Forelimb muscle (tissue), 1 donor: ENCODE measurements at regions not wholly inside any gene's neighbourhood (a gene's known extent, or its start where the extent isn't known, plus 50 kb on each side); places are given as distances from the start of the nearest gene placed in this dataset.
A peak's percentile ranks its signal among the peaks of the same experiment; 100 is the strongest.

Source experiments
- DNase-seq: peaks from one replicate; pipeline ENCODE4 v3.0.0-alpha.2; 2013; ENCODE audit warnings: low read depth

DNA sequence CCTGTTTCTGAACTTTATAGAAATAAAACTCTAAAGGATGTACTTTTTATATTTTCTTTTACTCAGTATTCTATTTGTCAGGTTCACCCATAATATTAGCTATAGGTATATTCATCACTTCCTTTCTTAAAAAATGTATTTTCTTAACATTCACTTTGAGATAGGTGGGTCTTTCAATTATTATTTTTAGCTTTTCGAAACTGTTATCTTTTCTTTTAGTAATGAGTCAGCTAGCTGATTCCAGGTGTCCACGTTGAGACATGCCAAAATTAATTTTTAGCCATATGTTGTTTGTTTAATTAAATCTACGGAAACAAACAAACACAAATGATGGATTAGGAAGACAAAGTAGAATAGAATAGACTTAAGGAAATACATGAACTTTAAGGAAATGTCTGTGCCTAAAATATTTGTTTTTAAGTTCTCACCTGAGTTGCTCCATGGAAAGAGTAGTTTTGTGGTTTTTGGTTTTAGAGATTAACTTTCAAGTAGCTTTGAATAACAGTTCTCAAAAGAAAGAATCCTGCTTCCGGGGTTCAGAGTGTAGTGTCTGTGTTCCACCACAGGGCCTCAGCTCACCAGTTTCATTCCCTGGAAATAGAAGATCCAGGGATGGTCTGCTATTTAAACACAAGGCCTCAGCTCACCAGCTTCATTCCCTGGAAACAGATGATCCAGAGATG lies 435.0 kb downstream of the HAO1 start:
- no peak for DNase-seq

DNA sequence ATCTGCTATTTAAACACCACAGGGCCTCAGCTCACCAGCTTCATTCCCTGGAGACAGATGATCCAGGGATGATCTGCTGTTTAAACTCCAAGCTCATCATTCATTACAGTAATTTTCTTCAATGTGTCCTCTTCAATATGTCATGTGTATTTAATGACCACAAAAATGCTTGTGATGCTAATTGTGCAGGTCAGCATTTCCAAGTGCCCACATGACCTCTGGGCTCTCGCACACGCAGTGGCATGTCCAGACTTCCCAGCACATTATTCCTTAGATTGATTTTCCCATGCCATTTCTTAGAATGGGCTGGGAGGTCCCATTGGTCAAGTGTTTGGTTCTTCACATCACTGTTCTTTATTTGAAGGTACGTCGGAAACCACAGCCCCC lies 434.4 kb downstream of the HAO1 start:
- no peak for DNase-seq

DNA sequence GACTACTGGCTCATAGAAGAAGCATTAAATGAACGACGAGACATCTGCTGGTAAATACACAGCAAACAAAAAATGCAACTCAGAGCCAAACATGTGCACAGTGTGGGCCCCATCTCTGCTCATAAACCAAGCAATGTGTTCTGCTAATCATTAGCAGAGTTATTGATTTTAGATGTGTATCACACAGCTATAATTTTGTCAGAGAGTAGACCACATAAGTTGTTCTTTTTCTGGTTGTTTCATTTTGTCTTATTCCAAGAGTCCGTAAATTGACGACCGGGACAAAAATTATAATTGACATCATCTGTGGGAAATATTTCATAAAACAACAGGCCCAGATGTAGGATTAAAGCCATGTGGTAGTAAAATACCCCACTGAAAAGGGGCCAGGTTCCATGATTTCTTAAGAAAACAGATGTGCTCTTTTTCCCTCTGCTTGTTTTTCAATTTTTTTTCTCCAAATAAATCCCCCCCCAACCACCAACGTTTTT lies 423.6 kb downstream of the HAO1 start:
- peak; percentile 86 for DNase-seq

DNA sequence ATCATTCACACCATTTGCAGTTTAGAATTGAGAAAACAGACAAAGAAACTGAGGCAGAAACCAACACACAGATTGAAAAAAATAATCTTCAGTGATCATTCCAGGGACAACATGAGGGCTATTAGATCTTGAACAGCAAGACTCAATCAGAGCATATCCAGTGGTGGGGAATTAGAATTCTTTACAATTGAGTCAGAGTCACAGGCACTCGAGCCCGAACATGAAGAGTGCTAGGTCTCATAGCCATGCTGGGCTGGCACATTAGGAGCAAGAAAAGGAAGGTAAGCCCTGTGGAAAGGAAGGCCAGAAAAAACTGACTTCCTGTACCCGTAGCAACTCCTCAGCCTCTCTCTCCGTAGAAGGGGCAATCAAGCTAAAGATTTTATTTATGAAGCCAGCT lies 419.9 kb downstream of the HAO1 start:
- DNase-seq, result no peak

DNA sequence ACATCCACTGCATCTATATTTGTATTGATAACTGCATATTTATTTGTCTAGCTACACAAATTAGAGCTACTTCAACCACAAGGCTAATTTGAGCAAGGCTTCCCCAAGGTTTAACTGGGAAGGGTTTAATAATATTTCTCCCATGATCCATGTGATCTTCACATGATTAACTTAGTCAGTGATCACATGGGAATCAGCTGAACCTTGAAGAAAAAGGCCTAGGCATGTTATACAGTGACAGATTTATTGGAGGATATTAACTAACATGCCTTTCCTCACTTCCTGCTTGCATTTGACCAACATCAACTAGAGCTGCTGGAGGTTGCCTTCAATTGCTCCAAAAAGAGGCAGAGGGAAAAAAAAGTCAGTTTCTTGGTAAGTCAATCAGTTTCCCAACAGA lies 417.0 kb downstream of the HAO1 start:
- DNase-seq, result no peak

DNA sequence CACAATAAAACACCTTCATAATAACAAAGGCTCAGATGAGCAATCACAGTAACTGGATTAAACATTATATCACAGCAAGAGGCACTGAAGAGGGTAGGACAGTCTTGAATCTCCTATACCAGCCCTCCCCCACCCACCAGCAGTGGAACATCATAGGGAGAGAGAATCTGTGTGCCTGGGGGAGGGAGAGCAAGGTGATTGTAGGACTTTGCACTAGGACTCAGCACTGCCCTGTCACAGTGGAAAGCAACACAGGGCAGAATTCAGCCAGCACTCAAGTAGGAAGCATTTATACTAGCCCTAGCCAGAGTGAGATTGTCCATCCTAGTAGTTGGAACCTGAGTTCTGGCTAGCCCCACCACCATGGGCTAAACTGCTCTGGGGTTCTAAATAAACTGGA lies 400.2 kb downstream of the HAO1 start:
- DNase-seq, result no peak

DNA sequence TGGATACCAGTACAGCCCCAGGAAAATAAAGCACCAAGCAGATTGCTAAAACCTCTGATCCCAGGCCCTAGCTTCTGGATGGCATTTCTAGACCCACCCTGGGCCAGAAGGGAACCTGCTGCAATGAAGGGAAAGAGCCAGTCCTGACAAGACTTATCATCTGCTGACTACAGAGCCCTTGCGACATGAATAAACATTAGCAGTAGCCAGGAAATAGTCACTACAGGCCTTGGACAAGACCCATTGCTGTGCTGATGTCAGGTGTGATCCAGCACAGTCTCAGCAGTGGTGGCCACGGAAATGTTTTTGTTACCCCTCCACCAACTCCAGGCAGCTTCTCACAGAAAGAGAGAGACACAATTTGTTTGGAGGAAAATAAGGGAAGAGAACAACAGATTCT lies 399.3 kb downstream of the HAO1 start:
- no peak for DNase-seq

DNA sequence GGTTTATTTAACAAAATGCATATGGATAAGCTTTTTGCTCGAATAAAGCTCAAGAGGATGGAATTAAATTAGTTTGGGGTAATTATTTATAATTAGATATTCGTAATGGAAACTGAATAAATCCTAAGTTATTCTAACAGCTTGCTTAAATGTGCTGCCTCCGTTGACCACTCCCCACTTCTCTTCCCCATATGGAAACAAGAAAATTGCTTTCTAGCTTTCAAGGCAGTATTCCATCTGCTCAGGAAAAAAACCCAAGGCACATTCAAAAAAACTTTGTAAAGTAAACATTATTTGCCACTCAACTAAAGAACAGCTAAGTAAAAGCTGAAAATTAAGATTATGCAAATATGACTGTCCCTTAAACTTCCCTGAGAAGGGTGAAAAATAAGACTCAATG lies 369.2 kb downstream of the HAO1 start:
- DNase-seq, result no peak

DNA sequence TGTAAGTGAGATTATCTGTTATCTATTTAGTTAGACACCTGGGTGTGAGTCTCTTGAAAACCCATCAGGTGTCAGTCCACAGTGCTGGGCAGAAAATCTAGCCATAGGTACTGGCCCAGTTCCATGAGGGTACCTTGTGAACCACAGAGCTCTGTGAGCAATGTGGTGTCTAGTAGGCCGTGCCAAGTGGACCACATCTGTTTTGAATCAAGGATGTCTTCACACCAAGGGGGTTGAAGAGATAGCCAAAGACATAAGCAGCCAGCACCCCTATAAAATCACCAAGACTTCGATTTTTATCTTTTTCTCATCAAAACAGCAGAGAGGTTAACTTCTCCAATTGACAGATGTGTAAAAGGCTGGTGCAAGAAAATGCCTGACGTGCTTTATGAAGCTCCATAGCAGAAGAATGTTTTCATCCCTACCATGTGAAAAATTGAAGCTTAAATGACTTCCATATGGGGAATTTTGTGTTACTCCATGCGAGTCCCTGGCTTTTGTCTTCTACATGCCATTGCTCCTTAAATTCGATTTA lies 368.7 kb downstream of the HAO1 start:
- no peak for DNase-seq

DNA sequence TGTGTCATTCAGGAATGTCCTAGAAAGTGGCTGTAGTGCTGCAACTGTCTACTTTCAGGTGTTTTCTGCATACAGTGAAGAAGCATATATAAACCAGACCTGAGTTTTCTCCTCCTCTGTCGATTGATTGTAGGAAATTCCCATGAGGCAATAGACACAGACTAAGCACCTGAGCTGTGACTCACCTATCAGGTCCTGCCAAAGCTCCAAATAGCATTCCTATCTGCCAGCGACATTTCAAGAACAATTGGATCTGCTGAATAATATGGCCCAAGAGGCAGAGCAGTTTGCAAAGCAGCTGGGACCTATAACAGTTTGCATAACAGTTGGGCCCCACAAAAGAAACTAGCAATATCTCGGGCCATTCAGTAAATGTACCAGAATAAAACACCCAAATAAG lies 360.4 kb downstream of the HAO1 start:
- DNase-seq, result no peak

DNA sequence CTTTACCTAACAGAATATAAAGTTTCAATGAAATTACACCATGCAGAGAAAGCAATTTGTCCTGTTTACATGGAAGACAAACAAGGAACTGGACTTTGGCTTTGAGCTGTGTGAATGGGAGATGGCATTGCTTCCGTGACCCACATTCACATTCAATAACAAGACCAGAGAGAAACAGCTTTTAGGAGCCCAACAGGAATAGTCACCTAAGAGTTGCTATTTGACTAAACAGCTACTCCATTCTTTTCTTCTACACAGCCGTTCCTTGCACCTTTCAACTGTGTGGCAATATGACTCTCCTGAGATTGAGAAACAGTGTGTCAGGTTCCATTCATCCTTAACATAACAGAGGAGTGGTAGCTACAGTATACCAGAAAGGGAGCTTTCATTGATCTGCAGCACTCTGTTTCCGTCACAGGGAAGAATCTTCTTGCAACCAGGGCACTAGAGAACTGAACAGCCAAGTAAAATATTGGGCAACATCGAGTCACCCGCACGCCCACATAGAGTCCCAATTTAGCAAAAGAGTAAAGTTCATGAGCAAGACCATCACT lies 355.1 kb downstream of the HAO1 start:
- DNase-seq, result no peak

DNA sequence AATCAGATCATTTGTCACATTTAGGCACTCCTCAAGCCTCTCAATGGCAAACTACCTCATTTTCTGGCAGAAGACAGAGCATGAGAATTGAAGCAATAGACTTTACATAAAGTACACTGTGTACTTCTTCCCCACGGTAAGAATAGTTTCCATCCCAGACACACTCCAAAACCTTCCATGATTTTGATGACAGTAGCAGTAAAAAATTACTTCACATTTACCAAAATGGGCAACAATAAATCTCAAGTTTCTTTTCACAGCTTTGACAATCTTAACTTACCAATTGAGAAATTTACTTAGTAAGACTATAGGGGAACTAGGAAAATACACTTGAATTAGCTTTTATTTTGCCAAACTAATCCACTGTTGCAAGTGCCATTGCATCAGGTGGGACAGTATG lies 353.8 kb downstream of the HAO1 start:
- no peak for DNase-seq

DNA sequence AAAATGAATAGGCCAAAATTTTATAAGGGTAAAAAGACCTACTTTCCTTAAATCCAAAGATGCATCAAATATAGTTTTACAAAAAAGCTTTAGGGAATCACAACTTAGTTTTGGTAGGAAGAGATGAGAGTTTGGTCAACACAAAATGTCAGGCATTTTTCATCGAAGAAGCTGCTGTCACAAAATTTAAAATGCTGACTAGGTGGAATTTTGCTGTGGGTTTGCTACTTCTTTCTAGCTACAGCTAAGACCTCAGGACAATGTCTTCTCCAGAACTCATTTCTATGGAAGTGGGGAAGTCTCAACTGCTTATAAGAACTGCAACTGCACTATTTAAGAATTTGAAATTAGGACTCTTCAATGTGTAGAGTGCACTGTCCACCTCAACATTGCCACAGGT lies 351.1 kb downstream of the HAO1 start:
- no peak for DNase-seq

DNA sequence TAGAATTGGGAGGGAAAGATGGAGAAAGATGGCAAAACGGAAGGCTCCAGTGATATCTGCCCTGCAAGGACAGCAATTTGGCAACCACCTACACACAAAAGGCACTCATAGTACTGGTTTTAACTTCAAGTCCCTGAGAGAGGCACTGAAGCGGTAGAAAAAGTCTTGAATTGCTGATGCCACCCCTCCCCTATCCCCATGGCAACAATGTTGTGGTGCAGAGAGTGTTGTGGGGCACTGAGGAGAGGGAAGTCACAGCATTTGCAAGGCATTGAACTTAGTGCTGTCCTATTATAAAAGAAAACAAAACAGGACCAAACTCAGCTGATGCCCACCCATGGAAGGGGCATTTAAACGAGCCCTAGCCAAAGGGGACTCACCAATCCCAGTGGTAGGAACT lies 343.7 kb downstream of the HAO1 start:
- DNase-seq, result no peak

DNA sequence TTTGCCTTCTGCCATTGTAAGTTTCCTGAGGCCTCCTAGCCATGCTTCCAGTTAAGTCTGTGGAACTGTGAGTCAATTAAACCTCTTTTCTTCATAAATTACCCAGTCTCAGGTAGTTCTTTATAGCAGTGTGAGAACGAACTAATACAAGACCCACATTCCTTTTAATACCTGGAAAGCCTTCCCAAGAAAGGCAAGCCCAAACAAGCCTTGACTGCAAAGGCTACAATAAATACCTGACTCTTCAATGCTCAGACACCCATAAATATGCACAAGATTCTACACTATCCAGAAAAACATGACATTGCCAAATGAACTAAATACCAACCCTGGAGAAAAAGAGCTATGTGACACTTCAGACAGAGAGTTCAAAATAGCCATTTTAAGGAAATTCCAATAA lies 338.8 kb downstream of the HAO1 start:
- no peak for DNase-seq

DNA sequence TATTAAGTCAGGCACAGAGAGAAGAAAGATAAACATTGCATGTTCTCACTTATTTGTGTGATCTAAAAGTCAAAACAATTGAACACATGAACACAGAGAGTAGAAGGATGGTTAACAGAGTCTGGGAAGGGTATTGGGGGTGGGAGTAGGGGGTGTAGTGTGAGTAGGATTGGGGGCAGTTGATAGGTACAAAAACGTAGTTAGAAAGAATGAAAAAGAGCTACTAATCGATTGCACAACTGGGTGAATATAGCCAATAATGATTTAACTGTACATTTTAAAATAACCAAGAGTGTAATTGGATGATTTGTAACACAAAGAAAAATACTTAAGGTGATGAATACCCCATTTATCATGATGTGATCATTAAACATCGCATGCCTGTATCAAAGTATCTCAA lies 333.3 kb downstream of the HAO1 start:
- no peak for DNase-seq

DNA sequence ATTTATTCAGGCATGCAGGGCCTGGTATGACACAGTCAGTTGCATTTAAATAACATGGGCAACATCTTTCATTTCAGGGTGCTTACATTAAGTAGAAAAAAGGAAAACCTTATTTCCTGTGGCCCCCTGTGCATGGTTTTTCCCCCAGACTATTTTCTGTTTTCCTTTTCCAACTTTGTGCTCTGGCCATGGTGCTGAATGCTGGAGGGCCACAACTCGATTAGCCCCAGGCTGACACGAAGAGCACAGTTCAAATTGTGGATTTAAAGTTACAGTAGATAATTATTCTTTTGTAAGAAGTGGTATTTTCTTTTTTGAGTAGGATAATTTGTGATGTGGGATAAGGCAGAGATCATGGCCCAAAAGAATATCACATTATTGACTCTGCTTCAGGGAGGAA lies 332.0 kb downstream of the HAO1 start:
- no peak for DNase-seq

DNA sequence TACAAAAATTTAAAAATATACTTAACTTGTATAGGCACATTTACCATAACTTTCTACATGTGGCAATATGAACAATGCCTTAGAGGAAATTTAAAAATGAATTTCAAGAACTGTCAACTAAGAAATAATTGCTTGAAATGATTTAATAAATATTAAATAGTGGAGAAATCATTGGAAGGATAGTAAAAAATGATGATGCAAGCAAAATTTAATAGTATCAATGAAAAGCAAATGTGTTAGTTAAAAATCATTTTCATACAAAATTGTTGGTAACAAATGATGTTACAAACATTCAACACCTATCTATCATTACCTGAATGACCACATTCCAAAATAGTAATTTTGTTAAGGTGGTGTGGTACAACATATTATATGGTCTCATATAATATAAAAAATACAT lies 331.0 kb downstream of the HAO1 start:
- no peak for DNase-seq

DNA sequence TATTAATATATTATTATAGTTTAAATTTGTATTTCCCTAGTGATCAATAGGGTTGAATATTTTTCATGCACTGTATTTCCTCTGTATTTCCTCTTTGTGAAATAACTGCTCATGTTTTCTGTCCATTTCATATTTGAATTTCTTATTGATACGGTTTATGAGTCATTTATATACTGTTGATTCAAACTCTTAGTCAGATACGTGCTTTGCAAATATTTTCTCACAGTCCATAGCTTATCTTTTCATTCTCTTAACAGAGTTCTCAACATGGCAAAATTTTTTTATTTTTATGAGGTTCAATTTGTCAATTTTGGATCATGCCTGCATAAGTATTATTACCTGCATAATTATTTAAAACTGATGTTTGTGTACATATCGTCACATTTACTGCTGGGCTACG lies 329.6 kb downstream of the HAO1 start:
- DNase-seq, result no peak

DNA sequence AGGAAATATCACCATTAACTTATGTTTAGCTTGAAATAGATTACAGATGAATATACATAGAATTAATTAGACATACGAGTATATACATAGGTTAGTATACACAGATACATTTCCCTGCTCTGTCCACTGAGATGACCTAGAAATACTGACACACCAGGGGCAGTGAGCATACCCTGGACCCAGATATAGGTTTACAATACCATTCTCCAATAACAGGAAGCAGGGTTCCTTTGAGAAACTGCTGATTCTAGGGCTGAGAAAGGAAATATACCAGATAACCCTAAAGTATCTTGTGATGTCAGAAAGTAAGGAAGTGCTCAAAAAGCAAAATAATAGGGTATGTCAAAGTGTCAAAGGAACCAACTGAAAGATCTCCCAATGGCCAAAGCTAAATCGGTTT lies 322.5 kb downstream of the HAO1 start:
- DNase-seq, result no peak

DNA sequence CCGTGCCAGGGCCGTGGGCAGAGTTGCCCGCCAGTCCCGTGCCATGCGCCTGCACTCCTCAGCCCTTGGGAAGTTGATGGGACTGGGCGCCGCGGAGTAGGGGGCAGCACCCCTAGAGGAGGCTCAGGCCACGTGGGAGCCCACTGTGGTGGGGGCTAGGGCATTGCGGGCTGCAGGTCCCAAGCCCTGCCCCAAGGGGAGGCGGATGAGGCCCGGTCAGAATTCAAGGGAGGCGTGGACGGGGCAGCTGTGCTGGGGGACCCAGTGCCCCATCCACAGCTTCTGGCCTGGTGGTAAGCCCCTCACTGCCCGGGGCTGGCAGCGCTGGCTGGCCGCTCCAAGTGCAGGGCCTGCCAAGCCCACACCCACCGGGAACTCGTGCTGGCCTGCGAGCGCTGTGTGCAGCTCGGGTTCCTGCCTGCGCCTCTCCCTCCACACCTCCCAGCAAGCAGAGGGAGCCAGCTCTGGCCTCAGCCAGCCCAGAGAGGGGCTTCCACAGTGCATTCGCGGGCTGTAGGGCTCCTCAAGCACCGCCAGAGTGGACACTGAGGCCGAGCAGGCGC lies 317.8 kb downstream of the HAO1 start:
- DNase-seq, result no peak

DNA sequence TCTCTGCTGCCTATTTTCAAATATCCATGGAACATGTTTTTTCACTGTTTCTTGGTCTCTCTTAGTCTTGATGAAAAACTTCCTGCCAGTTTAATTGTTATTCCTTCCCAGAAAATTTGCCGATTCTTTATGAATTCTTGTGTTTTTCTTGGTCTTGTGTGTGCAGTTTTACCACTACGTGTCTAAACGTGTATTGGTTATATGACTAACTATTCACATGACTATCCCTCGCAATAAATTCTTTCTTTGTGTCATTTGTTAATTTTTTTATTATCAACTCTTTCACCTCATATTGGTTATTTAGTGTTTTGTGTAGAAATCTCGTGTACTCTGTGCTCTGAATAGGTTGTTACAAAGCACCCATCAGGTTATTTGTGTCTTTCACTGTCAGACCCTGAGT lies 315.4 kb downstream of the HAO1 start:
- no peak for DNase-seq
